H1 (cell line): ENCODE measurements at regions not wholly inside any gene's neighbourhood (a gene's known extent, or its start where the extent isn't known, plus 50 kb on each side); places are given as distances from the start of the nearest gene placed in this dataset.

ENCODE experiments used
- CTCF ChIA-PET: fragments of 300-600 bp; sonication (Branson Sonifier 250); formaldehyde crosslinking; loops from one replicate; lab custom pipeline; 2021; ENCODE audit not compliant: partially characterized antibody; lab: Charles Lee
- POLR2A ChIA-PET: fragments of 300-600 bp; sonication (Branson Sonifier 250); formaldehyde crosslinking; loops from one replicate; lab custom pipeline; 2021; ENCODE audit warnings: inconsistent platforms; ENCODE audit not compliant: partially characterized antibody; lab: Charles Lee
- DNase-seq, 2 experiments: peaks; one replicate each; pipeline versions ENCODE4 v3.0.0 to v3.0.0-alpha.2; 2010 to 2022; ENCODE audit warnings: low spot score in 2 of 2, low read depth in 1 of 2, mixed read lengths in 1 of 2
- FAIRE-seq: peaks from 2 replicates; lab custom pipeline; 2011; peaks lifted over from hg19 to GRCh38; lab: Jason Lieb, UNC
- H2AFZ ChIP-seq: 2 replicates; pipeline ENCODE4 v1.8.1; 2012; ENCODE audit warnings: low read length, inconsistent platforms
- H2AK5ac ChIP-seq: 2 replicates; pipeline ENCODE4 v1.6.1; 2013; ENCODE audit warnings: low read depth, low read length
- H2BK120ac ChIP-seq: replicated peaks from 2 replicates; pipeline ENCODE3; 2013; ENCODE audit warnings: low read depth, low read length, inconsistent platforms
- H2BK12ac ChIP-seq: 2 replicates; pipeline ENCODE4 v1.6.1; 2013; ENCODE audit warnings: low read depth, low read length
- H2BK15ac ChIP-seq: 2 replicates; pipeline ENCODE4 v1.6.1; 2013; ENCODE audit warnings: low read length
- H2BK20ac ChIP-seq: 2 replicates; pipeline ENCODE4 v1.6.1; 2013; ENCODE audit warnings: low read length
- H2BK5ac ChIP-seq: 2 replicates; pipeline ENCODE4 v1.6.1; 2013; ENCODE audit warnings: low read depth, low read length
- H3K14ac ChIP-seq: 2 replicates; pipeline ENCODE4 v1.6.1; 2013; ENCODE audit warnings: inconsistent platforms; ENCODE audit not compliant: insufficient read length
- H3K18ac ChIP-seq: 2 replicates; pipeline ENCODE4 v1.6.1; 2013; ENCODE audit warnings: low read length; ENCODE audit errors: extremely low read depth
- H3K23ac ChIP-seq: 2 replicates; pipeline ENCODE4 v1.6.1; 2013; ENCODE audit warnings: inconsistent platforms; ENCODE audit not compliant: insufficient read length
- H3K23me2 ChIP-seq: 2 replicates; pipeline ENCODE4 v1.6.1; 2013; ENCODE audit warnings: low read depth, low read length
- H3K27ac ChIP-seq: 2 replicates; pipeline ENCODE4 v1.6.1; 2011; ENCODE audit warnings: low read depth, low read length, inconsistent platforms
- H3K27me3 ChIP-seq, 4 experiments: replicated peaks in 1 of 4; 1 replicate in 1 of 4; 2 replicates in 3 of 4; pipeline versions ENCODE4 v1.6.1 to v1.8.1; 2011 to 2013; ENCODE audit warnings: low read length in 3 of 4, mild to moderate bottlenecking in 3 of 4, inconsistent platforms in 2 of 4, mixed read lengths in 2 of 4, moderate library complexity in 1 of 4; ENCODE audit not compliant: control insufficient read depth in 3 of 4, insufficient read depth in 3 of 4; ENCODE audit errors: extremely low read depth in 1 of 4
- H3K36me3 ChIP-seq, 4 experiments: 2 replicates each; pipeline versions ENCODE4 v1.6.1 to v1.8.1; 2011 to 2013; ENCODE audit warnings: mild to moderate bottlenecking in 4 of 4, low read length in 3 of 4, moderate library complexity in 2 of 4, control low read depth in 1 of 4, inconsistent platforms in 1 of 4; ENCODE audit not compliant: insufficient read depth in 4 of 4, control insufficient read depth in 2 of 4
- H3K4ac ChIP-seq: replicated peaks from 2 replicates; pipeline ENCODE3; 2013; ENCODE audit warnings: low read length, low read depth, mixed read lengths, inconsistent platforms; ENCODE audit not compliant: insufficient read length
- H3K4me1 ChIP-seq, 4 experiments: replicated peaks in 1 of 4; 1 replicate in 1 of 4; 2 replicates in 3 of 4; pipeline versions ENCODE4 v1.6.1 to v1.8.1; 2011 to 2013; ENCODE audit warnings: low read length in 3 of 4, inconsistent platforms in 2 of 4, mixed read lengths in 1 of 4; ENCODE audit not compliant: insufficient read depth in 4 of 4, control insufficient read depth in 3 of 4
- H3K4me2 ChIP-seq, 2 experiments: 2 replicates each; pipeline versions ENCODE4 v1.6.1 to v1.8.1; 2011 to 2013; ENCODE audit warnings: low read depth in 2 of 2, low read length in 2 of 2, control low read depth in 1 of 2, inconsistent platforms in 1 of 2, mild to moderate bottlenecking in 1 of 2; ENCODE audit not compliant: insufficient read depth in 1 of 2
- H3K4me3 ChIP-seq, 4 experiments: fragments of 200-600, 300-600 bp in 1 of 4; sonication (generic), shearing (Covaris generic), sonication (Bioruptor Twin) in 1 of 4; 2 replicates each; pipeline versions ENCODE4 v1.5.1 to v1.8.1; 2011 to 2016; ENCODE audit warnings: low read length in 4 of 4, low read depth in 3 of 4, control low read depth in 2 of 4, inconsistent platforms in 2 of 4, mild to moderate bottlenecking in 2 of 4, mixed read lengths in 1 of 4, moderate library complexity in 1 of 4; ENCODE audit not compliant: insufficient read depth in 2 of 4; ENCODE audit errors: extremely low read depth in 1 of 4
- H3K56ac ChIP-seq: replicated peaks from 2 replicates; pipeline ENCODE3; 2013; ENCODE audit warnings: low read depth, mild to moderate bottlenecking, mixed read lengths, low read length, inconsistent platforms; ENCODE audit not compliant: insufficient read length
- H3K79me1 ChIP-seq: 2 replicates; pipeline ENCODE4 v1.6.1; 2013; ENCODE audit warnings: low read depth, low read length, control low read depth
- H3K79me2 ChIP-seq, 2 experiments: 2 replicates each; pipeline versions ENCODE4 v1.6.1 to v1.8.1; 2012 to 2013; ENCODE audit warnings: low read length in 2 of 2, mild to moderate bottlenecking in 2 of 2, inconsistent platforms in 1 of 2; ENCODE audit not compliant: insufficient read depth in 2 of 2, control insufficient read depth in 1 of 2
- H3K9ac ChIP-seq, 4 experiments: replicated peaks in 1 of 4; 1 replicate in 1 of 4; 2 replicates in 3 of 4; pipeline versions ENCODE4 v1.6.1 to v1.8.1; 2011 to 2013; ENCODE audit warnings: low read depth in 3 of 4, low read length in 3 of 4, control low read depth in 2 of 4, mild to moderate bottlenecking in 2 of 4, moderate library complexity in 2 of 4, inconsistent platforms in 1 of 4; ENCODE audit errors: extremely low read depth in 1 of 4
- H3K9me3 ChIP-seq, 2 experiments: 2 replicates each; pipeline versions ENCODE4 v1.6.1 to v1.8.1; 2012 to 2013; ENCODE audit warnings: mild to moderate bottlenecking in 2 of 2, moderate library complexity in 2 of 2, control low read depth in 1 of 2, inconsistent platforms in 1 of 2, low read depth in 1 of 2, low read length in 1 of 2, mixed read lengths in 1 of 2; ENCODE audit not compliant: insufficient read depth in 2 of 2
- H4K20me1 ChIP-seq, 2 experiments: replicated peaks in 1 of 2; 2 replicates each; pipeline versions ENCODE3 to v1.8.1; 2011 to 2013; ENCODE audit warnings: inconsistent platforms in 2 of 2, low read length in 2 of 2, mild to moderate bottlenecking in 1 of 2; ENCODE audit not compliant: insufficient read depth in 2 of 2, control insufficient read depth in 1 of 2
- H4K5ac ChIP-seq: 2 replicates; pipeline ENCODE4 v1.6.1; 2013; ENCODE audit warnings: low read length, low read depth, mixed read lengths, inconsistent platforms; ENCODE audit not compliant: insufficient read length
- H4K8ac ChIP-seq: 2 replicates; pipeline ENCODE4 v1.8.0; 2013; ENCODE audit warnings: mild to moderate bottlenecking, moderate library complexity, low read length, inconsistent platforms; ENCODE audit not compliant: insufficient read depth; ENCODE audit errors: extremely low read depth
- H4K91ac ChIP-seq: replicated peaks from 2 replicates; pipeline ENCODE3; 2013; ENCODE audit warnings: low read length, mixed read lengths, inconsistent platforms; ENCODE audit not compliant: insufficient read length
- EZH2 ChIP-seq: fragments of 200-600 bp; sonication (generic); IDR thresholded peaks from 2 replicates; pipeline ENCODE4 v1.7.1; 2012; ENCODE audit warnings: low read depth, mild to moderate bottlenecking, moderate library complexity, low read length, inconsistent platforms; ENCODE audit not compliant: severe bottlenecking
- KDM4A ChIP-seq: IDR thresholded peaks from one replicate; pipeline ENCODE4 v1.7.1; 2012; ENCODE audit warnings: low read depth, mild to moderate bottlenecking, moderate library complexity, low read length, inconsistent platforms; ENCODE audit not compliant: severe bottlenecking
- SP2 ChIP-seq: IDR thresholded peaks from 2 replicates; pipeline ENCODE4 v1.6.1; 2012; ENCODE audit warnings: mild to moderate bottlenecking, low read length, inconsistent platforms
- SUZ12 ChIP-seq: fragments of 200-600 bp; sonication (generic); IDR thresholded peaks from 2 replicates; pipeline ENCODE4 v1.6.1; 2012; ENCODE audit warnings: mild to moderate bottlenecking, inconsistent platforms, low read length, moderate library complexity, mixed read lengths
- WGBS, 2 experiments: shearing (Covaris generic) in 1 of 2; methylation state at CpG; one replicate each; pipeline versions ENCODE4 v1.1.6 to v1.1.7; 2013 to 2015; ENCODE audit warnings: low lambda C conversion rate in 2 of 2, mixed read lengths in 2 of 2, inconsistent platforms in 1 of 2, low coverage in 1 of 2, missing lambda C conversion rate in 1 of 2; ENCODE audit not compliant: insufficient replicate concordance in 2 of 2, insufficient coverage in 1 of 2, insufficient read length in 1 of 2; ENCODE audit errors: extremely low coverage in 1 of 2, missing lambda C conversion rate in 1 of 2; 5-methylcytosine and 5-hydroxymethylcytosine counted together

GRCh38 chr12:112575559-112576067 is 156.9 kb downstream of the PTPN11 start:
- H3K18ac ChIP-seq, result no peak overlapping the region
- no peak overlapping the region for H2AFZ ChIP-seq
- H4K5ac ChIP-seq, result no peak overlapping the region
- H2AK5ac ChIP-seq, result no peak overlapping the region
- H3K9me3 ChIP-seq, result no peaks in the 10 kb centered on the region
- H3K36me3 ChIP-seq, result no peaks in the 10 kb centered on the region
- H3K79me2 ChIP-seq, result no peaks in the 10 kb centered on the region
- H3K4me1 ChIP-seq, result peaks cover 2 to 12% (median 8%) of the 10 kb centered on the region in 4 experiments
- H3K9ac ChIP-seq, result no peak overlapping the region
- CTCF ChIA-PET, result interaction anchor here (0.6 to 1.0 kb wide), 3 partner anchors 11 to 691 kb away, joined by 3 to 5 read pairs (median 3); no protein-coding TSS in a partner anchor
- no peak overlapping the region for H2BK120ac ChIP-seq
- H2BK12ac ChIP-seq, result no peak overlapping the region
- no peak for DNase-seq
- H3K79me1 ChIP-seq, result no peaks in the 10 kb centered on the region
- no peak overlapping the region; the same call in 1 of the 2 replicates for H4K8ac ChIP-seq
- H3K27ac ChIP-seq, result no peak overlapping the region
- no peak overlapping the region for H3K14ac ChIP-seq
- no peak for FAIRE-seq
- H3K4me3 ChIP-seq, result peak overlapping the region; percentile 23 to 69 (median 38); a peak in 6 of 8 replicates
- TF ChIP-seq KDM4A (peak; percentile 5), EZH2 (peak; percentile 79), SP2 (no peak), SUZ12 (peak; percentile 69; the same call in 1 of the 2 replicates)
- TF ChIP-seq, all 59 proteins: peak for 3
- no peak overlapping the region for H3K56ac ChIP-seq
- no peak overlapping the region for H3K4ac ChIP-seq
- 27% methylated on average over 22 of the region's 22 CpGs; no CpG with 5 or more reads in 1 of the 2 experiments for WGBS, 2 experiments
- POLR2A ChIA-PET, result interaction anchor here (0.7 to 1.3 kb wide), 3 partner anchors 10 to 41 kb away, joined by 3 to 4 read pairs (median 3); no protein-coding TSS in a partner anchor
- H3K23me2 ChIP-seq, result peaks cover 8% of the 10 kb centered on the region; the same call in 1 of the 2 replicates
- peak overlapping the region; percentile 70 to 95 for H3K4me2 ChIP-seq
- H2BK20ac ChIP-seq, result no peak overlapping the region; the same call in 1 of the 2 replicates
- no peak overlapping the region for H4K91ac ChIP-seq
- H3K23ac ChIP-seq, result no peak overlapping the region
- no peak overlapping the region for H2BK5ac ChIP-seq
- H2BK15ac ChIP-seq, result no peak overlapping the region
- peaks cover 0 to 7% of the 10 kb centered on the region in 2 experiments for H4K20me1 ChIP-seq
- peaks cover 22 to 54% (median 49%) of the 10 kb centered on the region in 4 experiments for H3K27me3 ChIP-seq
